ENCODE measurements at regions not wholly inside any gene's neighbourhood (a gene's known extent, or its start where the extent isn't known, plus 50 kb on each side); places are given as distances from the start of the nearest gene placed in this dataset.

GRCh38 chr11:81422402-81422801 lies 1311.3 kb downstream of the FAM181B start:
- in situ Hi-C loops (cut with HindIII; ENCODE audit: low pct_unique_long_range_greater_than_20kb, low sequenced_read_pairs) (no loop called here), intact Hi-C loops (cut with micrococcal nuclease; ENCODE audit: unreplicated experiment) (no loop called here)
- Histone ChIP-seq H3K36me3 (ENCODE audit: control insufficient read depth, insufficient read depth, low read length) (no peaks in the 10 kb centered on the region), H3K27ac (ENCODE audit: low read length) (no peak overlapping the region), H3K27me3 (ENCODE audit: control insufficient read depth, insufficient read depth, low read length) (no peaks in the 10 kb centered on the region), H3K9me3 (ENCODE audit: control insufficient read depth, insufficient read depth, low read depth, low read length) (no peaks in the 10 kb centered on the region), H3K4me3 (ENCODE audit: low read depth in 2 of 2, low read length in 2 of 2) (no peak overlapping the region), H3K4me1 (ENCODE audit: control insufficient read depth, insufficient read depth, low read length) (no peaks in the 10 kb centered on the region)
- TF ChIP-seq, protein P1, sequence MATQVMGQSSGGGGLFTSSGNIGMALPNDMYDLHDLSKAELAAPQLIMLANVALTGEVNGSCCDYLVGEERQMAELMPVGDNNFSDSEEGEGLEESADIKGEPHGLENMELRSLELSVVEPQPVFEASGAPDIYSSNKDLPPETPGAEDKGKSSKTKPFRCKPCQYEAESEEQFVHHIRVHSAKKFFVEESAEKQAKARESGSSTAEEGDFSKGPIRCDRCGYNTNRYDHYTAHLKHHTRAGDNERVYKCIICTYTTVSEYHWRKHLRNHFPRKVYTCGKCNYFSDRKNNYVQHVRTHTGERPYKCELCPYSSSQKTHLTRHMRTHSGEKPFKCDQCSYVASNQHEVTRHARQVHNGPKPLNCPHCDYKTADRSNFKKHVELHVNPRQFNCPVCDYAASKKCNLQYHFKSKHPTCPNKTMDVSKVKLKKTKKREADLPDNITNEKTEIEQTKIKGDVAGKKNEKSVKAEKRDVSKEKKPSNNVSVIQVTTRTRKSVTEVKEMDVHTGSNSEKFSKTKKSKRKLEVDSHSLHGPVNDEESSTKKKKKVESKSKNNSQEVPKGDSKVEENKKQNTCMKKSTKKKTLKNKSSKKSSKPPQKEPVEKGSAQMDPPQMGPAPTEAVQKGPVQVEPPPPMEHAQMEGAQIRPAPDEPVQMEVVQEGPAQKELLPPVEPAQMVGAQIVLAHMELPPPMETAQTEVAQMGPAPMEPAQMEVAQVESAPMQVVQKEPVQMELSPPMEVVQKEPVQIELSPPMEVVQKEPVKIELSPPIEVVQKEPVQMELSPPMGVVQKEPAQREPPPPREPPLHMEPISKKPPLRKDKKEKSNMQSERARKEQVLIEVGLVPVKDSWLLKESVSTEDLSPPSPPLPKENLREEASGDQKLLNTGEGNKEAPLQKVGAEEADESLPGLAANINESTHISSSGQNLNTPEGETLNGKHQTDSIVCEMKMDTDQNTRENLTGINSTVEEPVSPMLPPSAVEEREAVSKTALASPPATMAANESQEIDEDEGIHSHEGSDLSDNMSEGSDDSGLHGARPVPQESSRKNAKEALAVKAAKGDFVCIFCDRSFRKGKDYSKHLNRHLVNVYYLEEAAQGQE (IDR thresholded peaks at IDR 0.05; ENCODE audit: insufficient read depth in 1 of 2, low read depth in 2 of 2, low read length in 1 of 2), result no peak
- no peak for TF ChIP-seq POLR2AphosphoS5 (IDR thresholded peaks at IDR 0.05; ENCODE audit: low read depth, low read length)
- TF ChIP-seq SIN3A (IDR thresholded peaks at IDR 0.05; ENCODE audit: borderline replicate concordance, insufficient read depth, low read depth, low read length), result no peak
- TF ChIP-seq, protein P2, sequence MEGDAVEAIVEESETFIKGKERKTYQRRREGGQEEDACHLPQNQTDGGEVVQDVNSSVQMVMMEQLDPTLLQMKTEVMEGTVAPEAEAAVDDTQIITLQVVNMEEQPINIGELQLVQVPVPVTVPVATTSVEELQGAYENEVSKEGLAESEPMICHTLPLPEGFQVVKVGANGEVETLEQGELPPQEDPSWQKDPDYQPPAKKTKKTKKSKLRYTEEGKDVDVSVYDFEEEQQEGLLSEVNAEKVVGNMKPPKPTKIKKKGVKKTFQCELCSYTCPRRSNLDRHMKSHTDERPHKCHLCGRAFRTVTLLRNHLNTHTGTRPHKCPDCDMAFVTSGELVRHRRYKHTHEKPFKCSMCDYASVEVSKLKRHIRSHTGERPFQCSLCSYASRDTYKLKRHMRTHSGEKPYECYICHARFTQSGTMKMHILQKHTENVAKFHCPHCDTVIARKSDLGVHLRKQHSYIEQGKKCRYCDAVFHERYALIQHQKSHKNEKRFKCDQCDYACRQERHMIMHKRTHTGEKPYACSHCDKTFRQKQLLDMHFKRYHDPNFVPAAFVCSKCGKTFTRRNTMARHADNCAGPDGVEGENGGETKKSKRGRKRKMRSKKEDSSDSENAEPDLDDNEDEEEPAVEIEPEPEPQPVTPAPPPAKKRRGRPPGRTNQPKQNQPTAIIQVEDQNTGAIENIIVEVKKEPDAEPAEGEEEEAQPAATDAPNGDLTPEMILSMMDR (IDR thresholded peaks at IDR 0.05), result no peak
- TF ChIP-seq TCF7L2 (IDR thresholded peaks at IDR 0.05; ENCODE audit: low read depth, low read length), result no peak
- no TSS peak for BruUV-seq (replicated peaks)
- ATAC-seq (no peak), DNase-seq (ENCODE audit: low read depth, low spot score) (no peak)
- POLR2A ChIA-PET, result no interaction called here
- CTCF ChIA-PET, result no interaction called here

DNA sequence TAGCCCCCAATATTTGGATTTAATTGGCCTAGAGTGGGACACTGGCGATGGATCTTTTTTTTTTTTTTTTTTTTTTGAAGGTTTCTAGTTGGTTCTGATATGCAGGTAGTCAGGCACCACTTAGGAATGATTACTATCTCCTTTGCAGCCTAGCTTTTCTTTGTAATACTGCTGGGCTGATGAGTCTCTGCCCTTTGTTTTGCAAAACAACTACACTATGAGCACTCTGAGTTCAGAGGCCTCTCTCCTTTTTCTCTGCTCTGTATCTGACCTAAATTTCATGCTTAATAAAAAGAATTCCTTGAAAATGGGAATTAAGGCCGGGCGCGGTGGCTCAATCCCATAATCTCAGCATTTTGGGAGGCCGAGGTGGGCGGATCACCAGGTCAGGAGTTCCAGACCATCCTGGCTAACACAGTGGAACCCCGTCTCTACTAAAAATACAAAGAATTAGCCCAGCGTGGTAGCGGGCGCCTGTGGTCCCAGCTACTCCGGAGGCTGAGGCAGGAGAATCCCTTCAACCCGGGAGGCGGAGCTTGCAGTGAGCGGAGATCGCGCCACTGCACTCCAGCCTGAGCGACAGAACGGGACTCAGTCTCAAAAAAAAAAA lies 1312.3 kb downstream of the FAM181B start:
- Histone ChIP-seq H3K9me3 (ENCODE audit: control insufficient read depth, insufficient read depth, low read depth, low read length) (no peaks in the 10 kb centered on the region), H3K27ac (ENCODE audit: low read length) (no peak overlapping the region), H3K4me3 (ENCODE audit: low read depth in 2 of 2, low read length in 2 of 2) (no peak overlapping the region), H3K4me1 (ENCODE audit: control insufficient read depth, insufficient read depth, low read length) (no peaks in the 10 kb centered on the region), H3K27me3 (ENCODE audit: control insufficient read depth, insufficient read depth, low read length) (no peaks in the 10 kb centered on the region), H3K36me3 (ENCODE audit: control insufficient read depth, insufficient read depth, low read length) (no peaks in the 10 kb centered on the region)
- ATAC-seq (no peak), DNase-seq (ENCODE audit: low read depth, low spot score) (no peak)
- in situ Hi-C loops (cut with HindIII; ENCODE audit: low pct_unique_long_range_greater_than_20kb, low sequenced_read_pairs), result no loop called here
- intact Hi-C loops (cut with micrococcal nuclease; ENCODE audit: unreplicated experiment), result no loop called here
- ChIA-PET POLR2A (no interaction called here), CTCF (no interaction called here)
- TF ChIP-seq, protein P1 (IDR thresholded peaks at IDR 0.05; ENCODE audit: insufficient read depth in 1 of 2, low read depth in 2 of 2, low read length in 1 of 2), result no peak
- TF ChIP-seq TCF7L2 (IDR thresholded peaks at IDR 0.05; ENCODE audit: low read depth, low read length) (no peak), SIN3A (IDR thresholded peaks at IDR 0.05; ENCODE audit: borderline replicate concordance, insufficient read depth, low read depth, low read length) (no peak), POLR2AphosphoS5 (IDR thresholded peaks at IDR 0.05; ENCODE audit: low read depth, low read length) (no peak)
- TF ChIP-seq, protein P2 (IDR thresholded peaks at IDR 0.05), result no peak
- no TSS peak for BruUV-seq (replicated peaks)

All from Panc1 (cell line).